ENCODE measurements at regions not wholly inside any gene's neighbourhood (a gene's known extent, or its start where the extent isn't known, plus 50 kb on each side); places are given as distances from the start of the nearest gene placed in this dataset.

DNA sequence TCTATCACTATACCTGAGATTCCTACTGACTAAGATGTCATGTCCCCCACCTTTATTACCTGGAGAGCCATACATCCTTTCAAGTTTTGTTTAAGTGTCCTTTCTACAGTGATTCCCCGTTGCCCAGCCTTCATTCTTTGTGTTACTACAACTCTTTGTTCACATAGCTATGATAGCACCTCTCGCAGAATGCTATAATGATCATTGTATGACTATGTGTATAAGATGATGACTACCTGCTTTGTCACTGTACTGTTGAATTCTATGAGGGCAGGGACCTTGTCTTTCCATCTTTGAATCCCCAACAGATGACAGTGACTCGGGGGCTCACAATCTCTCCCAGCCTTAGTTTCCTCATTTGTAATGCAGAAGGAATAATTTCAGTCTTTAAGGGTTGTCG lies 361.2 kb downstream of the NPR3 start:
- no peak for TF ChIP-seq EZH2 (IDR thresholded peaks at IDR 0.05; ENCODE audit: insufficient read depth, poor library complexity, severe bottlenecking)
- no peak for TF ChIP-seq EZH2phosphoT487 (IDR thresholded peaks at IDR 0.05; ENCODE audit: insufficient read depth, low read depth)
